RWPE2 (cell line): ENCODE measurements at regions not wholly inside any gene's neighbourhood (a gene's known extent, or its start where the extent isn't known, plus 50 kb on each side); places are given as distances from the start of the nearest gene placed in this dataset.

Experiments used
- ATAC-seq: fragments of 200-7000 bp; cut with Tn5 transposase; 3 replicates; pipeline ENCODE4 v1.9.1; 2021; ENCODE audit warnings: low read depth
- DNase-seq: peaks from one replicate; pipeline ENCODE4 v3.0.0-alpha.2; 2020; ENCODE audit warnings: low spot score
- H3K27ac ChIP-seq: fragments of 450-650 bp; 2 replicates; pipeline ENCODE4 v1.5.1; 2017; ENCODE audit warnings: mild to moderate bottlenecking; ENCODE audit not compliant: poor library complexity, severe bottlenecking
- H3K27me3 ChIP-seq: fragments of 250-450 bp; sonication (Bioruptor Pico); 2 replicates; pipeline ENCODE4 v1.5.1; 2021; ENCODE audit warnings: mild to moderate bottlenecking, moderate library complexity; ENCODE audit not compliant: insufficient read depth, poor library complexity, severe bottlenecking
- H3K36me3 ChIP-seq: fragments of 250-450 bp; sonication (Bioruptor Pico); 2 replicates; pipeline ENCODE4 v1.5.1; 2020; ENCODE audit warnings: low read depth, mild to moderate bottlenecking, moderate library complexity
- H3K4me1 ChIP-seq: fragments of 250-450 bp; sonication (Bioruptor Pico); 2 replicates; pipeline ENCODE4 v1.5.1; 2021; ENCODE audit warnings: mild to moderate bottlenecking, moderate library complexity; ENCODE audit not compliant: insufficient read depth, poor library complexity, severe bottlenecking
- H3K4me3 ChIP-seq: fragments of 250-450 bp; sonication (Bioruptor Pico); 2 replicates; pipeline ENCODE4 v1.5.1; 2021; ENCODE audit warnings: mild to moderate bottlenecking, moderate library complexity; ENCODE audit not compliant: severe bottlenecking
- H3K9me3 ChIP-seq: fragments of 250-450 bp; sonication (Bioruptor Pico); 2 replicates; pipeline ENCODE4 v1.5.1; 2021; ENCODE audit warnings: mild to moderate bottlenecking, moderate library complexity; ENCODE audit not compliant: severe bottlenecking
- TF ChIP-seq, protein P1 (sequence below): fragments of 450-650 bp; IDR thresholded peaks from one replicate; pipeline ENCODE4 v1.5.1; 2017; ENCODE audit warnings: mild to moderate bottlenecking, moderate library complexity; ENCODE audit not compliant: poor library complexity, severe bottlenecking

GRCh38 chr11:111135778-111136570 is 109.6 kb upstream of the POU2AF2 start:
- no peak for DNase-seq
- H3K27me3 ChIP-seq: peaks cover 5% of the 10 kb centered on the region
- H3K36me3 ChIP-seq: no peaks in the 10 kb centered on the region
- no peak for ATAC-seq
- TF ChIP-seq, protein P1, sequence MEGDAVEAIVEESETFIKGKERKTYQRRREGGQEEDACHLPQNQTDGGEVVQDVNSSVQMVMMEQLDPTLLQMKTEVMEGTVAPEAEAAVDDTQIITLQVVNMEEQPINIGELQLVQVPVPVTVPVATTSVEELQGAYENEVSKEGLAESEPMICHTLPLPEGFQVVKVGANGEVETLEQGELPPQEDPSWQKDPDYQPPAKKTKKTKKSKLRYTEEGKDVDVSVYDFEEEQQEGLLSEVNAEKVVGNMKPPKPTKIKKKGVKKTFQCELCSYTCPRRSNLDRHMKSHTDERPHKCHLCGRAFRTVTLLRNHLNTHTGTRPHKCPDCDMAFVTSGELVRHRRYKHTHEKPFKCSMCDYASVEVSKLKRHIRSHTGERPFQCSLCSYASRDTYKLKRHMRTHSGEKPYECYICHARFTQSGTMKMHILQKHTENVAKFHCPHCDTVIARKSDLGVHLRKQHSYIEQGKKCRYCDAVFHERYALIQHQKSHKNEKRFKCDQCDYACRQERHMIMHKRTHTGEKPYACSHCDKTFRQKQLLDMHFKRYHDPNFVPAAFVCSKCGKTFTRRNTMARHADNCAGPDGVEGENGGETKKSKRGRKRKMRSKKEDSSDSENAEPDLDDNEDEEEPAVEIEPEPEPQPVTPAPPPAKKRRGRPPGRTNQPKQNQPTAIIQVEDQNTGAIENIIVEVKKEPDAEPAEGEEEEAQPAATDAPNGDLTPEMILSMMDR: no peak
- no peaks in the 10 kb centered on the region for H3K9me3 ChIP-seq
- no peak overlapping the region for H3K27ac ChIP-seq
- H3K4me1 ChIP-seq: no peaks in the 10 kb centered on the region
- H3K4me3 ChIP-seq: no peak overlapping the region

DNA sequence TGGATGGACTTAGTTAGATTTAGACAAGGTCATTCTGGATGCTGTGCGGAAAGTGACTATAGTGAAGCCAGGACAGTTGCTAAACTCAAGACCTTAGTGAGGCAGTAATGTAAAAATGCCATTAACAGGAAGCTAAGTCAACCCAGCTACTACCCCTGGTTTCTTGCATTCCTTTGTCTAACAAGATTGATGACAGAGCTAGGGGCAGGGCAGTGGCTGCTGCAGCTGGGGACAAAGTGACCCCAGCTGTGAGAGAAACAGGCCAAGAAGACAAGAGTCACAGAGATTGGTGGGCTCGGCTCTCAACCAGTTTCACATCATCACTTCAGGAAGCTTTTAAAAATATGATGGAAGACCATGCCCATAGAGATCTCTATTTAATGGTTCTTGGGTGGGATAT is 110.4 kb upstream of the POU2AF2 start:
- no peak for DNase-seq
- Histone ChIP-seq H3K27ac (no peak overlapping the region), H3K27me3 (peaks cover 5% of the 10 kb centered on the region), H3K4me3 (no peak overlapping the region), H3K36me3 (no peaks in the 10 kb centered on the region), H3K4me1 (no peaks in the 10 kb centered on the region), H3K9me3 (no peaks in the 10 kb centered on the region)
- TF ChIP-seq, protein P1: no peak
- ATAC-seq: no peak

- H3K36me3 ChIP-seq: no peaks in the 10 kb centered on the region
- no peak overlapping the region for H3K27ac ChIP-seq
- TF ChIP-seq, protein P1: no peak
- no peak for DNase-seq
- H3K9me3 ChIP-seq: no peaks in the 10 kb centered on the region
- ATAC-seq: no peak
- H3K4me1 ChIP-seq: no peaks in the 10 kb centered on the region
- H3K27me3 ChIP-seq: no peaks in the 10 kb centered on the region
- H3K4me3 ChIP-seq: no peak overlapping the region
These were observed 117.3 kb upstream of the POU2AF2 start for GRCh38 chr11:111128076-111128870.

DNA sequence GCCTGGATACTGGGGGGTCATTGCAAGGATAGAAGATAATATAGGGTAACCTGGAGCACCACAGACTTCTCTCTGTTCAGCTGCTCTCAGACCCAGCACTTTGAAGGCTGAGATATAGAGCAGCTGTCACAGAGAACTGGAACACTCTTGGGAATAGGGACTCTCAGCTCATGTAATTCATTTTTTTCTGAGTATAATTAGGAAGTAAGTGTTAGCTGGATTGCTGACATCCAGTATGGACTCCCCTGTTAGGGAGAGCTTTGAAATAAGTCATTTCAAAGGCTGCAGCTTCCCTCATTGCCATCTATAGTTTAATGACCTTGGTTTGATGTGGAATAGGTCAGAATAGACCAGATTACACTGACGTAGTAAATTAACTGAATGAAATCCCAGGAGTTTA is 120.8 kb upstream of the POU2AF2 start:
- Histone ChIP-seq H3K36me3 (no peaks in the 10 kb centered on the region), H3K27ac (no peak overlapping the region), H3K9me3 (no peaks in the 10 kb centered on the region), H3K4me3 (no peak overlapping the region), H3K4me1 (no peaks in the 10 kb centered on the region), H3K27me3 (no peaks in the 10 kb centered on the region)
- DNase-seq (no peak), ATAC-seq (no peak)
- TF ChIP-seq, protein P1: no peak
